CD4-positive, alpha-beta T cell (primary cell): ENCODE measurements at regions not wholly inside any gene's neighbourhood (a gene's known extent, or its start where the extent isn't known, plus 50 kb on each side); places are given as distances from the start of the nearest gene placed in this dataset.

Source experiments
- ATAC-seq: fragments of 200-7000 bp; cut with Tn5 transposase; one replicate; pipeline ENCODE4 v1.10.0; 2022; ENCODE audit warnings: mild to moderate bottlenecking; ENCODE audit not compliant: poor library complexity
- CTCF ChIA-PET: fragments of 350-600 bp; sonication (Branson Sonifier 250); formaldehyde crosslinking; loops from one replicate; lab custom pipeline; 2021; ENCODE audit warnings: antibody characterized with exemption, inconsistent platforms; lab: Charles Lee
- POLR2A ChIA-PET: fragments of 350-600 bp; sonication (Branson Sonifier 250); formaldehyde crosslinking; loops from one replicate; lab custom pipeline; 2021; ENCODE audit warnings: antibody characterized with exemption, inconsistent platforms; lab: Charles Lee
- DNase-seq, 14 experiments: peaks; one replicate each; pipeline ENCODE4 v3.0.0-alpha.2; 2013 to 2020; ENCODE audit warnings: mixed read lengths in 2 of 14
- H3K27ac ChIP-seq, 2 donors: one replicate each; pipeline versions ENCODE4 v1.5.1 to v1.7.0; 2013; ENCODE audit warnings: low read length in 2 of 2, low read depth in 1 of 2, mild to moderate bottlenecking in 1 of 2
- H3K27me3 ChIP-seq, 2 experiments: 1 replicate in 1 of 2; 2 replicates in 1 of 2; pipeline versions ENCODE4 v1.6.1 to v1.7.0; 2013; ENCODE audit warnings: low read length in 2 of 2, control low read depth in 1 of 2, mild to moderate bottlenecking in 1 of 2, moderate library complexity in 1 of 2; ENCODE audit not compliant: insufficient read depth in 2 of 2, control insufficient read depth in 1 of 2
- H3K36me3 ChIP-seq: one replicate; pipeline ENCODE4 v1.6.1; 2013; ENCODE audit warnings: low read length, control low read depth; ENCODE audit not compliant: insufficient read depth
- H3K4me1 ChIP-seq: one replicate; pipeline ENCODE4 v1.6.1; 2013; ENCODE audit warnings: low read length, control low read depth; ENCODE audit not compliant: insufficient read depth
- H3K4me3 ChIP-seq: one replicate; pipeline ENCODE4 v1.5.1; 2013; ENCODE audit warnings: mild to moderate bottlenecking, low read length, moderate library complexity
- H3K9me3 ChIP-seq, 2 experiments: 1 replicate in 1 of 2; 2 replicates in 1 of 2; pipeline versions ENCODE4 v1.6.1 to v1.7.0; 2013; ENCODE audit warnings: low read length in 2 of 2, mild to moderate bottlenecking in 2 of 2, control low read depth in 1 of 2, moderate library complexity in 1 of 2; ENCODE audit not compliant: control insufficient read depth in 1 of 2, insufficient read depth in 1 of 2
- H3K27ac Mint-ChIP-seq: one replicate; pipeline ENCODE4 v1.8.0; 2020; ENCODE audit warnings: mixed read lengths
- H3K27me3 Mint-ChIP-seq: one replicate; pipeline ENCODE4 v1.8.0; 2021; ENCODE audit warnings: mixed read lengths
- H3K36me3 Mint-ChIP-seq: one replicate; pipeline ENCODE4 v1.8.0; 2021; ENCODE audit warnings: low read depth, mixed read lengths
- H3K4me1 Mint-ChIP-seq: one replicate; pipeline ENCODE4 v1.8.0; 2021; ENCODE audit warnings: low read depth, mixed read lengths
- H3K4me3 Mint-ChIP-seq: one replicate; pipeline ENCODE4 v1.8.0; 2020; ENCODE audit warnings: mild to moderate bottlenecking, mixed read lengths
- H3K9me3 Mint-ChIP-seq: one replicate; pipeline ENCODE4 v1.8.0; 2020; ENCODE audit warnings: mixed read lengths
- intact Hi-C, 2 experiments: fragments of 100-400 bp; cut with DNase I in 1 of 2; cut with micrococcal nuclease in 1 of 2; formaldehyde crosslinking; loops; one replicate each; pipeline versions ENCODE4 v1.15.1 to v1.9.0; 2023 to 2025; cut with DNase I, micrococcal nuclease
- TF ChIP-seq, protein P1 (sequence below): fragments of 200-600 bp; IDR thresholded peaks from one replicate; pipeline ENCODE4 v1.8.0; 2022; ENCODE audit warnings: antibody characterized with exemption, mild to moderate bottlenecking

DNA sequence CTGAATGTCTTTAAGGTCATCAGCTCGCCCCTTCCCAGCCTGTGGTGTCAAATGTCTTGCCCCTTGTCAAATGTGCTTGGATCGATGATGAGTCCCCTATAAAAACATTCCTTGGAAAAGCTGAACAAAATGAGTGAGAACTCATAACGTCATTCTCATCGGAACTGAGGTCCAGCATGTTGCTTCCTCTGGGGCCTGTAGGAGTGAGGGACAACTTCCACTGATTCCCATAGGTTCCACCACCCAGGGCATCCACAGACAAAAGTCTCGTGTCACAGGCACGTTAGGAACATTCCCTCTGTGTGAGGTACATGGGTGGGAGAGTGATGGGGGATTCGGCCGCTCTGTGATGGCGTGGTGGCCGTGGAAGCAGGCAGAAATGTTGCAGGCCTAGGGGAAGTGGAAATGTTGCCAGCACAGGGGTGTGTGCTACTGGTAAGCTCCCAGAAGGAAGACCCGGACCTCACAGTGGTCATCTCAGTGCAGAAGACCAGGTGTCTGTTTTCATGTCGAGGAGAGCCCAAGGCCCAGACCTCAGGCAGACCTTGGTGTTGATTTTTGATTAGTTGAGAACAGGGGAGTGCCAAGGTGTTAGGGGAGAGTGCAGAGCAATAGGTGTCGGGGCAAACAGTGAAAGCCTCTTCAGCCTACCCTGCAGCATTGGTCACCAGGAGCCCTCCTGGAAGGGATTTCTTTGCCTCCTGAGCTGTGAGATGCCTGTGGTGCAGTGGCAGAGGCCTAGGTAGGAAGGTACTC, 96.8 kb downstream of the SNRPN start:
- CTCF ChIA-PET: no interaction called here

GRCh38 chr15:25052191-25052999, 97.6 kb downstream of the SNRPN start:
- Mint-ChIP-seq H3K9me3 (peaks cover 18% of the 10 kb centered on the region), H3K4me3 (no peak overlapping the region), H3K36me3 (peaks cover 100% of the 10 kb centered on the region), H3K4me1 (no peaks in the 10 kb centered on the region), H3K27ac (no peak overlapping the region), H3K27me3 (no peaks in the 10 kb centered on the region)
- H3K36me3 ChIP-seq: peaks cover 54% of the 10 kb centered on the region
- no peak overlapping the region for H3K27ac ChIP-seq
- intact Hi-C loops: no loop called here
- peak in 1 of 14 experiments; percentile 1 for DNase-seq
- H3K9me3 ChIP-seq: peaks cover 92 to 98% of the 10 kb centered on the region in 2 experiments
- ATAC-seq: no peak
- no peak overlapping the region for H3K4me3 ChIP-seq
- TF ChIP-seq, protein P1, sequence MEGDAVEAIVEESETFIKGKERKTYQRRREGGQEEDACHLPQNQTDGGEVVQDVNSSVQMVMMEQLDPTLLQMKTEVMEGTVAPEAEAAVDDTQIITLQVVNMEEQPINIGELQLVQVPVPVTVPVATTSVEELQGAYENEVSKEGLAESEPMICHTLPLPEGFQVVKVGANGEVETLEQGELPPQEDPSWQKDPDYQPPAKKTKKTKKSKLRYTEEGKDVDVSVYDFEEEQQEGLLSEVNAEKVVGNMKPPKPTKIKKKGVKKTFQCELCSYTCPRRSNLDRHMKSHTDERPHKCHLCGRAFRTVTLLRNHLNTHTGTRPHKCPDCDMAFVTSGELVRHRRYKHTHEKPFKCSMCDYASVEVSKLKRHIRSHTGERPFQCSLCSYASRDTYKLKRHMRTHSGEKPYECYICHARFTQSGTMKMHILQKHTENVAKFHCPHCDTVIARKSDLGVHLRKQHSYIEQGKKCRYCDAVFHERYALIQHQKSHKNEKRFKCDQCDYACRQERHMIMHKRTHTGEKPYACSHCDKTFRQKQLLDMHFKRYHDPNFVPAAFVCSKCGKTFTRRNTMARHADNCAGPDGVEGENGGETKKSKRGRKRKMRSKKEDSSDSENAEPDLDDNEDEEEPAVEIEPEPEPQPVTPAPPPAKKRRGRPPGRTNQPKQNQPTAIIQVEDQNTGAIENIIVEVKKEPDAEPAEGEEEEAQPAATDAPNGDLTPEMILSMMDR: no peak
- H3K4me1 ChIP-seq: no peaks in the 10 kb centered on the region
- ChIA-PET CTCF (no interaction called here), POLR2A (no interaction called here)
- no peaks in the 10 kb centered on the region for H3K27me3 ChIP-seq

More for the DNA sequence above, 96.8 kb downstream of the SNRPN start:
- Histone ChIP-seq H3K36me3 (peaks cover 52% of the 10 kb centered on the region), H3K9me3 (peaks cover 90 to 98% of the 10 kb centered on the region in 2 experiments), H3K27me3 (no peaks in the 10 kb centered on the region), H3K4me1 (no peaks in the 10 kb centered on the region), H3K27ac (no peak overlapping the region), H3K4me3 (no peak overlapping the region)
- no peak for ATAC-seq
- Mint-ChIP-seq H3K27me3 (no peaks in the 10 kb centered on the region), H3K4me3 (no peak overlapping the region), H3K27ac (no peak overlapping the region), H3K4me1 (no peaks in the 10 kb centered on the region), H3K36me3 (peaks cover 100% of the 10 kb centered on the region), H3K9me3 (peaks cover 24% of the 10 kb centered on the region)
- POLR2A ChIA-PET: no interaction called here
- TF ChIP-seq, protein P1: no peak
- intact Hi-C loops: no loop called here
- DNase-seq: no peak

- CTCF ChIA-PET: no interaction called here
- TF ChIP-seq, protein P1: no peak
- Mint-ChIP-seq H3K27me3 (no peaks in the 10 kb centered on the region), H3K4me1 (no peaks in the 10 kb centered on the region), H3K4me3 (no peak overlapping the region), H3K27ac (no peak overlapping the region), H3K36me3 (peaks cover 100% of the 10 kb centered on the region), H3K9me3 (peaks cover 21% of the 10 kb centered on the region)
- H3K4me1 ChIP-seq: no peaks in the 10 kb centered on the region
- H3K36me3 ChIP-seq: peaks cover 60% of the 10 kb centered on the region
- no peak overlapping the region for H3K27ac ChIP-seq
- no peak for ATAC-seq
- no peaks in the 10 kb centered on the region for H3K27me3 ChIP-seq
- POLR2A ChIA-PET: no interaction called here
- peak in 1 of 14 experiments; percentile 2 for DNase-seq
- H3K4me3 ChIP-seq: no peak overlapping the region
- intact Hi-C loops: no loop called here
- H3K9me3 ChIP-seq: peaks cover 96 to 99% of the 10 kb centered on the region in 2 experiments
Observed at GRCh38 chr15:25053000-25053815, 98.4 kb downstream of the SNRPN start.
